Cardiac muscle cell (in vitro differentiated cells and primary cell): ENCODE measurements at regions not wholly inside any gene's neighbourhood (a gene's known extent, or its start where the extent isn't known, plus 50 kb on each side); places are given as distances from the start of the nearest gene placed in this dataset.

ENCODE experiments used
- DNase-seq, 2 donors: peaks; one replicate each; pipeline versions ENCODE4 v3.0.0 to v3.0.0-alpha.2; 2010 to 2017; ENCODE audit warnings: low read depth in 1 of 2, low spot score in 1 of 2
- H3K27ac ChIP-seq: fragments of 200-600 bp; sonication (generic); 2 replicates; pipeline ENCODE4 v1.5.1; 2016
- H3K27me3 ChIP-seq: fragments of 200-600 bp; sonication (generic); 2 replicates; pipeline ENCODE4 v1.6.0; 2016; ENCODE audit warnings: control low read depth
- H3K36me3 ChIP-seq: fragments of 200-600 bp; sonication (generic); 2 replicates; pipeline ENCODE4 v1.5.1; 2016; ENCODE audit warnings: control low read depth
- H3K4me1 ChIP-seq: fragments of 200-600 bp; sonication (generic); 2 replicates; pipeline ENCODE4 v1.8.1; 2017; ENCODE audit warnings: low read depth, mild to moderate bottlenecking, mixed run types
- H3K4me3 ChIP-seq: fragments of 200-600 bp; sonication (generic); 2 replicates; pipeline ENCODE4 v1.5.1; 2016; ENCODE audit warnings: mild to moderate bottlenecking
- H3K9me3 ChIP-seq: fragments of 200-600 bp; sonication (generic); 2 replicates; pipeline ENCODE4 v1.5.1; 2017; ENCODE audit warnings: low read depth, mild to moderate bottlenecking, control low read depth
- TF ChIP-seq, protein P1 (sequence below): IDR thresholded peaks from 2 replicates; pipeline ENCODE4 v1.5.1; 2012; ENCODE audit warnings: low read depth, mild to moderate bottlenecking, low read length

DNA sequence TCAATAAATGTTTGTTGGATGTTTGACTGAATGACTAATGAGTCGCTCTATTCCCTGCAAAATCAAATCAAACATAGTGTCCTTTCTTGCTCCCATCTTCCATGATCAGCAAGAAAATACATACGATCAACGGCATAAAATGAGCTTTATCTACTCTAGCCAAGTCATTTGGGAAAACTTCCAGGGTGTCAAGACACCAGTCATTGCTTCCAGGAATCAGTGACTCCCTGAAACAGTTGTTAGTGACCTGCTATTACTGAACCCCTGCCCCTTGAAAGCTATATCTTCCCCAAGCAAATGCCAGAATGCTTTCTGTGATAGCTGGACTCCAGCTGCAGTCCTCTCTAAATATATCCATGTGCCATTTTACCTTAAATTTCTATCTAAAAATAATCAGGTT lies 169.5 kb upstream of the SSTR1 start:
- no peak overlapping the region for H3K27ac ChIP-seq
- H3K4me1 ChIP-seq = no peaks in the 10 kb centered on the region

DNA sequence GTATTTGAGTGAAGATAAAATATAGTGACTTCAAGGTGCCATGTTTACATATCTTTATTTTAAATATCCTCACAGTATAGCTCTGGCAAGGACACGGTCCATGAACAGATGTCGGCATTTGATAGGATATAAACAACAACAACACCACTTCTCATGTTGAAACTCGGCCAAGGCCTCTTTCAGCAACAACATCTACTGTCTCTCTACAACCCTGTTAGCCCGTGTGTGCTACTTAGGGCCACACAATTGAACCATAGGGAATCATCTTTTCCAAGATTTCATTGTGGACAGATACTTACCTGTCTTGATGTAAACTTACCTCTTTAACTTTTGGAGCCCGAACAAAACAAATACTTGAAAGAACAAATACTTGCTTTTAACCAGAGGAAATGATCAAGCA lies 168.7 kb upstream of the SSTR1 start:
- H3K4me3 ChIP-seq = no peak overlapping the region
- TF ChIP-seq, protein P1, sequence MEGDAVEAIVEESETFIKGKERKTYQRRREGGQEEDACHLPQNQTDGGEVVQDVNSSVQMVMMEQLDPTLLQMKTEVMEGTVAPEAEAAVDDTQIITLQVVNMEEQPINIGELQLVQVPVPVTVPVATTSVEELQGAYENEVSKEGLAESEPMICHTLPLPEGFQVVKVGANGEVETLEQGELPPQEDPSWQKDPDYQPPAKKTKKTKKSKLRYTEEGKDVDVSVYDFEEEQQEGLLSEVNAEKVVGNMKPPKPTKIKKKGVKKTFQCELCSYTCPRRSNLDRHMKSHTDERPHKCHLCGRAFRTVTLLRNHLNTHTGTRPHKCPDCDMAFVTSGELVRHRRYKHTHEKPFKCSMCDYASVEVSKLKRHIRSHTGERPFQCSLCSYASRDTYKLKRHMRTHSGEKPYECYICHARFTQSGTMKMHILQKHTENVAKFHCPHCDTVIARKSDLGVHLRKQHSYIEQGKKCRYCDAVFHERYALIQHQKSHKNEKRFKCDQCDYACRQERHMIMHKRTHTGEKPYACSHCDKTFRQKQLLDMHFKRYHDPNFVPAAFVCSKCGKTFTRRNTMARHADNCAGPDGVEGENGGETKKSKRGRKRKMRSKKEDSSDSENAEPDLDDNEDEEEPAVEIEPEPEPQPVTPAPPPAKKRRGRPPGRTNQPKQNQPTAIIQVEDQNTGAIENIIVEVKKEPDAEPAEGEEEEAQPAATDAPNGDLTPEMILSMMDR = no peak

More for the DNA sequence above, 169.5 kb upstream of the SSTR1 start:
- DNase-seq = no peak
- H3K27me3 ChIP-seq = no peaks in the 10 kb centered on the region
- TF ChIP-seq, protein P1 = no peak
- H3K9me3 ChIP-seq = no peaks in the 10 kb centered on the region
- no peak overlapping the region for H3K4me3 ChIP-seq
- H3K36me3 ChIP-seq = no peaks in the 10 kb centered on the region

DNA sequence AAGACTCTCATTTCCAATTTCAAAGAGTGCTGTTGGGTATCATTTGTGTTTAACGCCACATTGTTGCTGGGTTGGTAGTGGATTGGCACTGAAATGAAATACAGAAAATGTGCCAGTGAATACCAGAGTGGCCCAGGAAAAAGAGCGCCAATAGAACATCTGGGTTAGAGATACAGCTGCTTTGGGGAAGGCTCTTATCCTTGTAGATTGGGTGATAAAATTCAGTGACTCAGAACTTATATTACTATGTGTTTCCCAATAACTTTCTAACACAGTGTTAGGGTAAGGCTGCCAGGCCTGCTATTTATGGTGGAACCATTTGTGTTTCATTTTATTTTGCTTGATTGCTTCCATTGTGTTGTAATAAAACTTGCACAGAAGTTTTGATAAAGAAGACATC lies 168.2 kb upstream of the SSTR1 start:
- Histone ChIP-seq H3K4me1 (no peaks in the 10 kb centered on the region), H3K9me3 (no peaks in the 10 kb centered on the region), H3K4me3 (no peak overlapping the region), H3K27me3 (no peaks in the 10 kb centered on the region), H3K27ac (no peak overlapping the region), H3K36me3 (no peaks in the 10 kb centered on the region)
- DNase-seq = peak in 1 of 2 donors; percentile 3
- TF ChIP-seq, protein P1 = no peak

More for the DNA sequence above, 168.7 kb upstream of the SSTR1 start:
- Histone ChIP-seq H3K36me3 (no peaks in the 10 kb centered on the region), H3K27ac (no peak overlapping the region), H3K27me3 (no peaks in the 10 kb centered on the region), H3K9me3 (no peaks in the 10 kb centered on the region), H3K4me1 (no peaks in the 10 kb centered on the region)
- no peak for DNase-seq

DNA sequence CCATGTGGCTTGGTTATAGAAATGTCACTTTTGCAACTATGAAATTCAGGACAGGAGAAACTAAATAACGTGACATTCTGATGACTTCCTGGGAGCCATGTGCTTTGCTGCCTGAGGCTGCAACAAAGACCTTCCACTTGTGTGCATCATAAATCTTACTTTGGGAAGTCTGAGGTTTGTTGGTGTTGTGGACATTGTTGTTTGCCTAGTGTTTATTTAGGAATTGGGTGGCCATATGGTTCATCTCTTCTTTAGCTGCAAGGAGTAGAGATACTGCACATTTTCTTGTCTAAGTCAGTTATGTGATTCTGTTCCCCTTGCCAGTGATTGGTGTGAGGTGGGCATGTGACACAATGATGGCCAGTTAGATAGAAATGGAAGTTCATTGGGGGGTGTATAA lies 167.3 kb upstream of the SSTR1 start:
- Histone ChIP-seq H3K4me1 (no peaks in the 10 kb centered on the region), H3K36me3 (no peaks in the 10 kb centered on the region), H3K4me3 (no peak overlapping the region), H3K27ac (no peak overlapping the region), H3K27me3 (no peaks in the 10 kb centered on the region), H3K9me3 (no peaks in the 10 kb centered on the region)
- TF ChIP-seq, protein P1 = no peak
- DNase-seq = no peak

DNA sequence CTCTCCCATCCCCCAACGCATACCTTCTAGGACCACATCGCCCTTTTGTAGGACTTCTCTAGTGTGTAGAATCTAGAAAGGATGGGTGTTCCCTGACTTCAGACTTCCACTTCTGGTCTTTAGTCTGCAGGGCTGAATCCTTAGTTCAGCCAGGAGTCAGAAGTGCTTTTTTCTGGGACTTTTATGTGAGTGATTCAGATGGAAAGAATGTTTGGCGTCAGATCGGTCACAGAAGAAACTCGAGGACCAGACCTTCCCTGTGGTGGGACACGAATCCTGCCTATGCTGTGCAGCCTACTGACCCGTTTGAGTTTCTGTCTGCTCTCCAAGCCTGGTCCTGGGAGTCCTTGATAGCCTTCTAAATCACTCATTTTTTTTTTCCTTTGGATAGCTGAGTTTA lies 165.4 kb upstream of the SSTR1 start:
- H3K4me1 ChIP-seq = no peaks in the 10 kb centered on the region
- no peak overlapping the region for H3K27ac ChIP-seq
- H3K4me3 ChIP-seq = no peak overlapping the region
- peak in 1 of 2 donors; percentile 36 for DNase-seq
- TF ChIP-seq, protein P1 = no peak
- H3K27me3 ChIP-seq = peaks cover 9% of the 10 kb centered on the region
- no peaks in the 10 kb centered on the region for H3K36me3 ChIP-seq
- H3K9me3 ChIP-seq = no peaks in the 10 kb centered on the region

DNA sequence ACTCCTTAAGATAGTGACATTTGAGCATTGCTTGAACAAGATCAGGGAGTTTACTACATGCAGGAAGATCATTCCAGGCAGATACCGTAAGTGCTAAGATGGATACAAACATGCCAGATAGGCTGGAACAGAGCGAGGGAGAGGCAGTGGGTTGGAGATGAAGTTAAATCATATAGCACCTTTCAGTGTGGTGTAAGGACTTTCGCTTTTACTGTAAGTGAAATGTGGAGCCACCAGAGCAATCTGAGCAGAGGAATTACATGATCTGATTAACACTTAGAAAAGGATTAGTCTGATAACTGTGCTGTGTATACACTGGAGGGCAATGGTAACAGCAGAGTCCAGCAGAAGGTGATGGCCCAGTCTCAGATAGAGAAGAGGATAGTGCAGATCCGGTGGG lies 163.0 kb upstream of the SSTR1 start:
- H3K4me1 ChIP-seq = no peaks in the 10 kb centered on the region
- H3K4me3 ChIP-seq = no peak overlapping the region
- H3K27me3 ChIP-seq = peaks cover 9% of the 10 kb centered on the region
- no peak overlapping the region for H3K27ac ChIP-seq
- TF ChIP-seq, protein P1 = no peak
- H3K9me3 ChIP-seq = no peaks in the 10 kb centered on the region
- no peak for DNase-seq
- no peaks in the 10 kb centered on the region for H3K36me3 ChIP-seq
